HS-5 (cell line): ENCODE measurements at regions not wholly inside any gene's neighbourhood (a gene's known extent, or its start where the extent isn't known, plus 50 kb on each side); places are given as distances from the start of the nearest gene placed in this dataset.
"Not testable (repeated sequence)": the region's sequence is repeated elsewhere in the genome, so short reads cannot be mapped to it uniquely, and the experiment has no call there.

ENCODE experiments used
- DNase-seq: peaks from one replicate; pipeline ENCODE4 v3.0.0-alpha.2; 2012; ENCODE audit warnings: low read depth

- DNase-seq = no peak
These were observed 768.3 kb upstream of the COX7C start for GRCh38 chr5:85849411-85849810.

- DNase-seq = no peak
These were observed 752.4 kb upstream of the COX7C start for GRCh38 chr5:85865296-85865695.

- DNase-seq = no peak
These were observed 749.7 kb upstream of the COX7C start for GRCh38 chr5:85868070-85868469.

- DNase-seq = no peak
These were observed 723.7 kb upstream of the COX7C start for GRCh38 chr5:85893996-85894395.

GRCh38 chr5:85896514-85896913, 721.2 kb upstream of the COX7C start:
- no peak for DNase-seq

GRCh38 chr5:85906460-85906859, 711.3 kb upstream of the COX7C start:
- no peak for DNase-seq

GRCh38 chr5:85910335-85910734, 707.4 kb upstream of the COX7C start:
- no peak for DNase-seq

- DNase-seq = no peak
These were observed 696.8 kb upstream of the COX7C start for GRCh38 chr5:85920984-85921383.

GRCh38 chr5:85921590-85921989, 696.2 kb upstream of the COX7C start:
- no peak for DNase-seq

GRCh38 chr5:85927632-85928031, 690.1 kb upstream of the COX7C start:
- no peak for DNase-seq

GRCh38 chr5:85929713-85930112, 688.0 kb upstream of the COX7C start:
- no peak for DNase-seq

- no peak for DNase-seq
These were observed 686.5 kb upstream of the COX7C start for GRCh38 chr5:85931220-85931619.

- DNase-seq = no peak
These were observed 679.5 kb upstream of the COX7C start for GRCh38 chr5:85938201-85938600.

GRCh38 chr5:85951707-85952210, 666.0 kb upstream of the COX7C start:
- no peak for DNase-seq

- DNase-seq = no peak
These were observed 665.1 kb upstream of the COX7C start for GRCh38 chr5:85952680-85953079.

GRCh38 chr5:85967681-85968080, 650.1 kb upstream of the COX7C start:
- DNase-seq = no peak

- DNase-seq = no peak
These were observed 645.2 kb upstream of the COX7C start for GRCh38 chr5:85972539-85972938.

- no peak for DNase-seq
These were observed 632.6 kb upstream of the COX7C start for GRCh38 chr5:85985167-85985566.

- no peak for DNase-seq
These were observed 626.7 kb upstream of the COX7C start for GRCh38 chr5:85990998-85991397.

GRCh38 chr5:85994653-85995052, 623.1 kb upstream of the COX7C start:
- DNase-seq = not testable (repeated sequence)

- DNase-seq = no peak
These were observed 619.1 kb upstream of the COX7C start for GRCh38 chr5:85998656-85999055.

- DNase-seq = no peak
These were observed 609.4 kb upstream of the COX7C start for GRCh38 chr5:86008293-86008692.

GRCh38 chr5:86008704-86009103, 609.0 kb upstream of the COX7C start:
- DNase-seq = no peak

GRCh38 chr5:86011937-86012336, 605.8 kb upstream of the COX7C start:
- DNase-seq = no peak

- DNase-seq = no peak
These were observed 588.4 kb upstream of the COX7C start for GRCh38 chr5:86029308-86029707.
